GM10266 (cell line): ENCODE measurements at regions not wholly inside any gene's neighbourhood (a gene's known extent, or its start where the extent isn't known, plus 50 kb on each side); places are given as distances from the start of the nearest gene placed in this dataset.

Experiments used
- DNase-seq: peaks from one replicate; pipeline ENCODE4 v3.0.0; 2012; ENCODE audit errors: extremely low spot score
- CTCF ChIP-seq: IDR thresholded peaks from 2 replicates; pipeline ENCODE4 v1.5.1; 2012; ENCODE audit warnings: mild to moderate bottlenecking, low read depth; ENCODE audit not compliant: control insufficient read depth, insufficient read depth; ENCODE audit errors: missing control alignments

DNA sequence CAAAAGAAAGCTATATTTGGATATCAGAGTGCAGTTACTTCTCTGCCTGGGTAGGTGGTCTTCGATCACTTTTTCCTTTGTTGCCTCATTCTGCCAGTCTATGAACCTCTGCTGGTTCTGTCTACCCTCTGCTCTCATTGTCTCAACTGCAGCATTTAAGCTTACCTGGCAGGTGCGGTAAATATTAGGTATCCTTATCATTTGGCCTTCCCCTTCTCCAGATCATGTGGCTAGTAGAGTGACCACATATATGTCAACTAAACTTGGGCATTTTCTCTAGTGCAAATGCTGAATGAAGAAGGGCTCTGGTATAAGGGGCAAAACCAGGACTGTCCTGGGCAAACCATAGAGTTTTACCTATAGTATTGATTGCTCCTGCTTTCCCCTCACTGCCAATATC is 180.8 kb downstream of the MDFIC start:
- DNase-seq = no peak
- no peak for TF ChIP-seq CTCF

GRCh38 chr7:115101199-115101598 is 179.3 kb downstream of the MDFIC start:
- no peak for TF ChIP-seq CTCF
- DNase-seq = no peak

GRCh38 chr7:115099906-115100305 is 178.0 kb downstream of the MDFIC start:
- TF ChIP-seq CTCF = no peak
- DNase-seq = no peak

- no peak for TF ChIP-seq CTCF
- DNase-seq = no peak
Measured at GRCh38 chr7:115097175-115097671, 175.3 kb downstream of the MDFIC start.

GRCh38 chr7:115096262-115096661 is 174.4 kb downstream of the MDFIC start:
- no peak for DNase-seq
- TF ChIP-seq CTCF = no peak

GRCh38 chr7:115094163-115094562 is 172.3 kb downstream of the MDFIC start:
- DNase-seq = no peak
- no peak for TF ChIP-seq CTCF

DNA sequence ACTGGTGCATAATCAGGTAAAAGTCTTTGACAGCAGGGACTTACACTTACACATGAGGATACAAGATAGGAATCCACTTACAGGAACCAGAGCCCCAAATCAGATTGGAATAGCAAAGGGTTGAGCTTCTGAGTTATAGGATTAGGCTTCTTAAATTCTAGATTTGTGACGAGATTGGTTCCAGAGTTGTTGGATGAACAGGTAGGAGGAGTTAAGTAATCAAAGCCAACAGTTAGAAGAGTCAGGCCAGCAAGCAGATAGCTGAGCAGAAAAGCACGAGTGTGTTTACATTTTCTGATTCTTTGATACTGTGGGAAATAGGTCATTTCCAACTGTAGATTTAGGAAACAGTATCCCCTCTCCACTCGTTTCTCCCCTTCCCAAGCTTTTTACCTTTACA is 167.0 kb downstream of the MDFIC start:
- no peak for DNase-seq
- TF ChIP-seq CTCF = no peak
